ENCODE measurements at regions not wholly inside any gene's neighbourhood (a gene's known extent, or its start where the extent isn't known, plus 50 kb on each side); places are given as distances from the start of the nearest gene placed in this dataset.

- no peaks in the 10 kb centered on the region for H3K4me1 Mint-ChIP-seq (ENCODE audit: low read depth)
- DNase-seq, result no peak
- no peaks in the 10 kb centered on the region for H3K36me3 Mint-ChIP-seq (ENCODE audit: low read depth)
- no peak overlapping the region for H3K4me3 Mint-ChIP-seq
- H3K9me3 Mint-ChIP-seq, result peaks cover 11% of the 10 kb centered on the region
- H3K27me3 Mint-ChIP-seq (ENCODE audit: insufficient read depth), result no peaks in the 10 kb centered on the region
- H3K27ac Mint-ChIP-seq, result no peak overlapping the region
- no peak for TF ChIP-seq CTCF (IDR thresholded peaks at IDR 0.05)
These were observed 283.1 kb downstream of the FLRT2 start for GRCh38 chr14:85813040-85813439.

GRCh38 chr14:85811340-85811739 is 281.4 kb downstream of the FLRT2 start:
- Mint-ChIP-seq H3K9me3 (peaks cover 11% of the 10 kb centered on the region), H3K27me3 (ENCODE audit: insufficient read depth) (no peaks in the 10 kb centered on the region), H3K4me3 (no peak overlapping the region), H3K36me3 (ENCODE audit: low read depth) (0 out of 2 replicates have a peak, but pooled peaks cover 3% of the 10 kb centered on the region), H3K27ac (no peak overlapping the region), H3K4me1 (ENCODE audit: low read depth) (no peaks in the 10 kb centered on the region)
- no peak for DNase-seq
- no peak for TF ChIP-seq CTCF (IDR thresholded peaks at IDR 0.05)

GRCh38 chr14:85799668-85800067 is 269.7 kb downstream of the FLRT2 start:
- Mint-ChIP-seq H3K36me3 (ENCODE audit: low read depth) (no peaks in the 10 kb centered on the region), H3K9me3 (peaks cover 5% of the 10 kb centered on the region; the same call in 1 of the 2 replicates), H3K4me3 (no peak overlapping the region), H3K27me3 (ENCODE audit: insufficient read depth) (peaks cover 2% of the 10 kb centered on the region; the same call in 1 of the 2 replicates), H3K27ac (no peak overlapping the region), H3K4me1 (ENCODE audit: low read depth) (no peaks in the 10 kb centered on the region)
- no peak for DNase-seq
- TF ChIP-seq CTCF (IDR thresholded peaks at IDR 0.05), result no peak

- H3K4me3 Mint-ChIP-seq, result no peak overlapping the region
- H3K27ac Mint-ChIP-seq, result no peak overlapping the region
- no peak for DNase-seq
- TF ChIP-seq CTCF (IDR thresholded peaks at IDR 0.05), result no peak
- no peaks in the 10 kb centered on the region for H3K4me1 Mint-ChIP-seq (ENCODE audit: low read depth)
- peaks cover 5% of the 10 kb centered on the region; the same call in 1 of the 2 replicates for H3K9me3 Mint-ChIP-seq
- peaks cover 2% of the 10 kb centered on the region; the same call in 1 of the 2 replicates for H3K27me3 Mint-ChIP-seq (ENCODE audit: insufficient read depth)
- H3K36me3 Mint-ChIP-seq (ENCODE audit: low read depth), result no peaks in the 10 kb centered on the region
These were observed 268.9 kb downstream of the FLRT2 start for GRCh38 chr14:85798856-85799255.

- no peaks in the 10 kb centered on the region for H3K36me3 Mint-ChIP-seq (ENCODE audit: low read depth)
- no peak for DNase-seq
- no peak overlapping the region for H3K27ac Mint-ChIP-seq
- TF ChIP-seq CTCF (IDR thresholded peaks at IDR 0.05), result no peak
- peaks cover 7% of the 10 kb centered on the region for H3K27me3 Mint-ChIP-seq (ENCODE audit: insufficient read depth)
- no peaks in the 10 kb centered on the region for H3K4me1 Mint-ChIP-seq (ENCODE audit: low read depth)
- no peak overlapping the region for H3K4me3 Mint-ChIP-seq
- peaks cover 11% of the 10 kb centered on the region for H3K9me3 Mint-ChIP-seq
These were observed 263.6 kb downstream of the FLRT2 start for GRCh38 chr14:85793533-85793932.

GRCh38 chr14:85789506-85789905 is 259.6 kb downstream of the FLRT2 start:
- TF ChIP-seq CTCF (IDR thresholded peaks at IDR 0.05), result no peak
- Mint-ChIP-seq H3K27ac (no peak overlapping the region), H3K4me3 (no peak overlapping the region), H3K27me3 (ENCODE audit: insufficient read depth) (peaks cover 4% of the 10 kb centered on the region), H3K4me1 (ENCODE audit: low read depth) (no peaks in the 10 kb centered on the region), H3K36me3 (ENCODE audit: low read depth) (no peaks in the 10 kb centered on the region), H3K9me3 (peaks cover 11% of the 10 kb centered on the region)
- no peak for DNase-seq
